ENCODE measurements at regions not wholly inside any gene's neighbourhood (a gene's known extent, or its start where the extent isn't known, plus 50 kb on each side); places are given as distances from the start of the nearest gene placed in this dataset.

DNA sequence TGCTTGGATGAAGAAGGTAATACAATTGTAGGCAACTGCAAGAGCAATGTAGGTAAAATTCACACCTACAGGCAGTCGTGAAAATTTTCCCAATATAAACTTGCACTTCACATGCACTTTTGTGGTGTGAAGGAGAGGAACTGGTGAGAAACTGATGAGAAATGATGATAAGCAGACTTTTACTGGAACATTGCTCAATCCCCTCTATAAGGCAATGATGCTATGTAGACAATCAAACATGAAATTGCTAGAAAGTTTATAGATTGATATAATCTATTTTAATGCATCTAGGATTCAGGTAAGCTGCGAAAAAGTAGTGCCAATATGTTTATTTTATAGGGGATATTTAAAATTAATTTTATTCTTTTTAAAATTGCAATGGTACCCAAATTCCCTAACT lies 802.2 kb downstream of the KCNT2 start:
- Histone ChIP-seq H3K79me2 (ENCODE audit: insufficient read depth, low read length) (no peaks in the 10 kb centered on the region), H4K20me1 (ENCODE audit: insufficient read depth, low read length, poor library complexity, severe bottlenecking) (no peaks in the 10 kb centered on the region), H3F3A (ENCODE audit: low read depth) (no peaks in the 10 kb centered on the region), H3K4me1 (ENCODE audit: insufficient read depth, low read length, poor library complexity, severe bottlenecking) (no peaks in the 10 kb centered on the region), H3K36me3 (ENCODE audit: insufficient read depth, low read length) (no peaks in the 10 kb centered on the region), H3K27me3 (ENCODE audit: insufficient read depth, low read length, poor library complexity, severe bottlenecking) (no peaks in the 10 kb centered on the region), H3K9me2 (replicated peaks; ENCODE audit: low read depth, low read length) (no peaks in the 10 kb centered on the region), H3K4me2 (ENCODE audit: low read depth, low read length, poor library complexity, severe bottlenecking) (no peak overlapping the region), H3K9me3 (ENCODE audit: insufficient read depth, low read depth, low read length) (no peaks in the 10 kb centered on the region), H2AFZ (ENCODE audit: low read length) (no peak overlapping the region), H3K4me3 (ENCODE audit: low read length, poor library complexity, severe bottlenecking) (no peak overlapping the region), H3K9ac (ENCODE audit: low read depth, low read length, poor library complexity, severe bottlenecking) (no peak overlapping the region)
- no peak for TF ChIP-seq EZH2phosphoT487 (IDR thresholded peaks at IDR 0.05; ENCODE audit: borderline replicate concordance)
- TF ChIP-seq, protein P1, sequence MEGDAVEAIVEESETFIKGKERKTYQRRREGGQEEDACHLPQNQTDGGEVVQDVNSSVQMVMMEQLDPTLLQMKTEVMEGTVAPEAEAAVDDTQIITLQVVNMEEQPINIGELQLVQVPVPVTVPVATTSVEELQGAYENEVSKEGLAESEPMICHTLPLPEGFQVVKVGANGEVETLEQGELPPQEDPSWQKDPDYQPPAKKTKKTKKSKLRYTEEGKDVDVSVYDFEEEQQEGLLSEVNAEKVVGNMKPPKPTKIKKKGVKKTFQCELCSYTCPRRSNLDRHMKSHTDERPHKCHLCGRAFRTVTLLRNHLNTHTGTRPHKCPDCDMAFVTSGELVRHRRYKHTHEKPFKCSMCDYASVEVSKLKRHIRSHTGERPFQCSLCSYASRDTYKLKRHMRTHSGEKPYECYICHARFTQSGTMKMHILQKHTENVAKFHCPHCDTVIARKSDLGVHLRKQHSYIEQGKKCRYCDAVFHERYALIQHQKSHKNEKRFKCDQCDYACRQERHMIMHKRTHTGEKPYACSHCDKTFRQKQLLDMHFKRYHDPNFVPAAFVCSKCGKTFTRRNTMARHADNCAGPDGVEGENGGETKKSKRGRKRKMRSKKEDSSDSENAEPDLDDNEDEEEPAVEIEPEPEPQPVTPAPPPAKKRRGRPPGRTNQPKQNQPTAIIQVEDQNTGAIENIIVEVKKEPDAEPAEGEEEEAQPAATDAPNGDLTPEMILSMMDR (conservative IDR thresholded peaks at IDR 0.05; ENCODE audit: low read length): no peak

DNA sequence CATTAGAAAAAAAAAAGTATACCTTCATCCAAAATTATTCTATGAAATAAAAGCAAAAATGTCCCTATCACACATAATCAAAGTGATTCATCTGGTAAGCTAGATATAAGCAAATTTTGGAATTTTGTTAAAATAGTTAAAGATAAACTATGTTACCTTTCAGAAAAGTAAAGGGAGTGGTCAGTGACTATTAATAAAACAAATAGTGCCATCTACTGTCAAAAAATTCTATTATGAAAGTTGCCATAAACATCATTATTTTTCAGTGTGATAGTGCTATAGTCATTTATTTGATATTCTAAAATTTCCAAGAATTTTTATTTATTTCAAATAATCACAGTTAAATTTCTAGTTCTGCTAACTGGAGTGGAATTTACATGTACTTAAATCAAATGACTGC lies 803.7 kb downstream of the KCNT2 start:
- H3K4me3 ChIP-seq (ENCODE audit: low read length, poor library complexity, severe bottlenecking): no peak overlapping the region
- no peaks in the 10 kb centered on the region for H3K27me3 ChIP-seq (ENCODE audit: insufficient read depth, low read length, poor library complexity, severe bottlenecking)
- no peaks in the 10 kb centered on the region for H3K79me2 ChIP-seq (ENCODE audit: insufficient read depth, low read length)
- no peaks in the 10 kb centered on the region for H3F3A ChIP-seq (ENCODE audit: low read depth)
- no peak overlapping the region for H2AFZ ChIP-seq (ENCODE audit: low read length)
- no peak overlapping the region for H3K4me2 ChIP-seq (ENCODE audit: low read depth, low read length, poor library complexity, severe bottlenecking)
- TF ChIP-seq EZH2phosphoT487 (IDR thresholded peaks at IDR 0.05; ENCODE audit: borderline replicate concordance): no peak
- TF ChIP-seq, protein P1 (conservative IDR thresholded peaks at IDR 0.05; ENCODE audit: low read length): peak; percentile 41
- H3K9me3 ChIP-seq (ENCODE audit: insufficient read depth, low read depth, low read length): no peaks in the 10 kb centered on the region
- no peaks in the 10 kb centered on the region for H3K36me3 ChIP-seq (ENCODE audit: insufficient read depth, low read length)
- no peaks in the 10 kb centered on the region for H4K20me1 ChIP-seq (ENCODE audit: insufficient read depth, low read length, poor library complexity, severe bottlenecking)
- no peak overlapping the region for H3K9ac ChIP-seq (ENCODE audit: low read depth, low read length, poor library complexity, severe bottlenecking)
- no peaks in the 10 kb centered on the region for H3K9me2 ChIP-seq (replicated peaks; ENCODE audit: low read depth, low read length)
- no peaks in the 10 kb centered on the region for H3K4me1 ChIP-seq (ENCODE audit: insufficient read depth, low read length, poor library complexity, severe bottlenecking)

DNA sequence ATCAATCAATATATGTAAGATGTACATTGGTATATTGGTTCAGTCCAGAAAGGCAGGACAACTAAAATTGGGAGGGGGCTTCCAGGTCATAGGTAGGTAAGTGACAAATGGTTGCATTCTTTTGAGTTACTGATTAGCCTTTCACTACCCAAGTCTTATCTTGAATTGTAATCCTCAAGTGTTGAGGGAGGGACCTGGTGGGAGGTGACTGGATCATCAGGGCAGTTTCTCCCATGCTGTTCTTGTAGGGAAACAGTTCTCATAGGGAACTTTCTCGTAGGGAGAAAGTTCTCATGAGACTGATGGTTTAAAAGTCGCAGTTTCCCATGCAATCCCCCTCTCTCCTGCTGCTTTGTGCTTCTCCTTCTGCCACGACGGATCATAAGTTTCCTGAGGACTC lies 809.2 kb downstream of the KCNT2 start:
- H3K36me3 ChIP-seq (ENCODE audit: insufficient read depth, low read length): no peaks in the 10 kb centered on the region
- H4K20me1 ChIP-seq (ENCODE audit: insufficient read depth, low read length, poor library complexity, severe bottlenecking): no peaks in the 10 kb centered on the region
- no peak overlapping the region for H3K4me3 ChIP-seq (ENCODE audit: low read length, poor library complexity, severe bottlenecking)
- no peaks in the 10 kb centered on the region for H3K9me2 ChIP-seq (replicated peaks; ENCODE audit: low read depth, low read length)
- no peaks in the 10 kb centered on the region for H3K79me2 ChIP-seq (ENCODE audit: insufficient read depth, low read length)
- no peak for TF ChIP-seq EZH2phosphoT487 (IDR thresholded peaks at IDR 0.05; ENCODE audit: borderline replicate concordance)
- TF ChIP-seq, protein P1 (conservative IDR thresholded peaks at IDR 0.05; ENCODE audit: low read length): no peak
- H3K4me1 ChIP-seq (ENCODE audit: insufficient read depth, low read length, poor library complexity, severe bottlenecking): no peaks in the 10 kb centered on the region
- H3K27me3 ChIP-seq (ENCODE audit: insufficient read depth, low read length, poor library complexity, severe bottlenecking): no peaks in the 10 kb centered on the region
- no peak overlapping the region for H3K9ac ChIP-seq (ENCODE audit: low read depth, low read length, poor library complexity, severe bottlenecking)
- no peaks in the 10 kb centered on the region for H3K9me3 ChIP-seq (ENCODE audit: insufficient read depth, low read depth, low read length)
- H3F3A ChIP-seq (ENCODE audit: low read depth): no peaks in the 10 kb centered on the region
- H3K4me2 ChIP-seq (ENCODE audit: low read depth, low read length, poor library complexity, severe bottlenecking): no peak overlapping the region
- H2AFZ ChIP-seq (ENCODE audit: low read length): no peak overlapping the region

Measured in Loucy (cell line).